HepG2 (cell line): ENCODE measurements at regions not wholly inside any gene's neighbourhood (a gene's known extent, or its start where the extent isn't known, plus 50 kb on each side); places are given as distances from the start of the nearest gene placed in this dataset.
"Not testable (repeated sequence)": the region's sequence is repeated elsewhere in the genome, so short reads cannot be mapped to it uniquely, and the experiment has no call there.

ENCODE experiments used
- EP300 ChIP-seq, 3 experiments: sonication (generic) in 1 of 3; formaldehyde crosslinking in 1 of 3; IDR thresholded peaks; 2 replicates each; pipeline versions ENCODE4 v1.5.1 to v1.6.1; 2011 to 2020; ENCODE audit warnings: low read depth in 2 of 3, low read length in 2 of 3, borderline replicate concordance in 1 of 3, improper control_type of control experiment in 1 of 3, mild to moderate bottlenecking in 1 of 3, missing genetic modification reagents in 1 of 3, moderate library complexity in 1 of 3
- HNRNPH1 ChIP-seq: fragments of 200-400 bp; formaldehyde crosslinking; optimal IDR thresholded peaks from 2 replicates; pipeline ENCODE3; 2017; ENCODE audit warnings: mild to moderate bottlenecking, low read depth, low read length
- KAT8 ChIP-seq: IDR thresholded peaks from 2 replicates; pipeline ENCODE4 v1.6.1; 2016; ENCODE audit warnings: missing genetic modification reagents, missing compliant biosample characterization
- POLR2A ChIP-seq, 2 experiments: IDR thresholded peaks; 2 replicates each; pipeline ENCODE4 v1.6.1; 2011; ENCODE audit warnings: low read depth in 2 of 2, low read length in 2 of 2, mild to moderate bottlenecking in 1 of 2, moderate library complexity in 1 of 2; ENCODE audit not compliant: insufficient read depth in 1 of 2
- RARA ChIP-seq: IDR thresholded peaks from 2 replicates; pipeline ENCODE4 v1.6.1; 2016; ENCODE audit warnings: missing genetic modification reagents, missing compliant biosample characterization
- RFX5 ChIP-seq: IDR thresholded peaks from 2 replicates; pipeline ENCODE4 v1.6.1; 2011; ENCODE audit warnings: low read depth, low read length, improper control_type of control experiment
- TBL1XR1 ChIP-seq: fragments of 150-350 bp; IDR thresholded peaks from 2 replicates; pipeline ENCODE4 v1.6.1; 2014; ENCODE audit warnings: borderline replicate concordance, low read length; ENCODE audit not compliant: partially characterized antibody
- ZNF317 ChIP-seq: sonication (generic); formaldehyde crosslinking; IDR thresholded peaks from 2 replicates; pipeline ENCODE4 v1.5.0; 2020; ENCODE audit warnings: mild to moderate bottlenecking, missing genetic modification reagents
- TF ChIP-seq, protein P1 (sequence below): sonication (generic); formaldehyde crosslinking; IDR thresholded peaks from 2 replicates; pipeline ENCODE4 v1.9.0; 2021; ENCODE audit warnings: missing genetic modification reagents, borderline replicate concordance
- TF ChIP-seq, protein P2 (sequence below): IDR thresholded peaks from 2 replicates; pipeline ENCODE4 v1.6.1; 2016

DNA sequence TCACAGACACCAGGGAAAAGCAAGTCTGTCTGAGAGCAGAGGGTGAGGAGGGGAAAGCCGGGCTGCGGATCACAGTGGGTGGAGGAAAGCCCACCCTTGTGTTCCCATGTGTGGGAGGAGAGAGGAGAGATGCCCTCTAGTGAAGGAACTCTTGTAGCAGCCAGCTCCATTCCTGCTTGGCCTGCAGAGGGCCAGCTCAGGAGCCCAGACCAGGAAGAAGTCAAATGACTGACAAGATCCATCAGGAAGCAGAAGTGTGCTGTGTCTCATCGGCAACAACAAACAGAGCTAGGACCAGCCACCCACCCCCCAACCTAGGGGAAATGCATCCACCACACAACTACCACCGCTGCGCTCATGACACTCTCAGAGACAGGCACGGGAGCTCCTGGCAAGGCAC lies 1548.3 kb downstream of the RPIA start:
- not testable (repeated sequence) for TF ChIP-seq RARA; KAT8 (CRISPR knock-in tag); POLR2A (IDR thresholded peaks at IDR 0.05; ENCODE audit: insufficient read depth in 1 of 2, low read depth in 2 of 2, low read length in 2 of 2); TBL1XR1; RFX5; ZNF317 (CRISPR knock-in tag); EP300 (IDR thresholded peaks at IDR 0.05; ENCODE audit: low read depth in 2 of 2, low read length in 2 of 2); EP300 (CRISPR knock-in tag; IDR thresholded peaks at IDR 0.05; ENCODE audit: borderline replicate concordance); HNRNPH1
- TF ChIP-seq, protein P1, sequence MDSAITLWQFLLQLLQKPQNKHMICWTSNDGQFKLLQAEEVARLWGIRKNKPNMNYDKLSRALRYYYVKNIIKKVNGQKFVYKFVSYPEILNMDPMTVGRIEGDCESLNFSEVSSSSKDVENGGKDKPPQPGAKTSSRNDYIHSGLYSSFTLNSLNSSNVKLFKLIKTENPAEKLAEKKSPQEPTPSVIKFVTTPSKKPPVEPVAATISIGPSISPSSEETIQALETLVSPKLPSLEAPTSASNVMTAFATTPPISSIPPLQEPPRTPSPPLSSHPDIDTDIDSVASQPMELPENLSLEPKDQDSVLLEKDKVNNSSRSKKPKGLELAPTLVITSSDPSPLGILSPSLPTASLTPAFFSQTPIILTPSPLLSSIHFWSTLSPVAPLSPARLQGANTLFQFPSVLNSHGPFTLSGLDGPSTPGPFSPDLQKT (CRISPR knock-in tag), result not testable (repeated sequence)
- TF ChIP-seq, protein P2, sequence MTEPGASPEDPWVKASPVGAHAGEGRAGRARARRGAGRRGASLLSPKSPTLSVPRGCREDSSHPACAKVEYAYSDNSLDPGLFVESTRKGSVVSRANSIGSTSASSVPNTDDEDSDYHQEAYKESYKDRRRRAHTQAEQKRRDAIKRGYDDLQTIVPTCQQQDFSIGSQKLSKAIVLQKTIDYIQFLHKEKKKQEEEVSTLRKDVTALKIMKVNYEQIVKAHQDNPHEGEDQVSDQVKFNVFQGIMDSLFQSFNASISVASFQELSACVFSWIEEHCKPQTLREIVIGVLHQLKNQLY (CRISPR knock-in tag), result not testable (repeated sequence)
